ENCODE measurements at regions not wholly inside any gene's neighbourhood (a gene's known extent, or its start where the extent isn't known, plus 50 kb on each side); places are given as distances from the start of the nearest gene placed in this dataset.

GRCh38 chr1:14062669-14063068, 362.7 kb downstream of the PRDM2 start:
- no peak for DNase-seq (ENCODE audit: low read depth, low spot score)
- in situ Hi-C loops (cut with HindIII; ENCODE audit: low pct_unique_long_range_greater_than_20kb, low sequenced_read_pairs): no loop called here

GRCh38 chr1:14064649-14065442, 364.9 kb downstream of the PRDM2 start:
- no peak for DNase-seq (ENCODE audit: low read depth, low spot score)
- in situ Hi-C loops (cut with HindIII; ENCODE audit: low pct_unique_long_range_greater_than_20kb, low sequenced_read_pairs): no loop called here

- in situ Hi-C loops (cut with HindIII; ENCODE audit: low pct_unique_long_range_greater_than_20kb, low sequenced_read_pairs): no loop called here
- DNase-seq (ENCODE audit: low read depth, low spot score): no peak
Measured at GRCh38 chr1:14065486-14065885, 365.5 kb downstream of the PRDM2 start.

- in situ Hi-C loops (cut with HindIII; ENCODE audit: low pct_unique_long_range_greater_than_20kb, low sequenced_read_pairs): no loop called here
- DNase-seq (ENCODE audit: low read depth, low spot score): peak; percentile 98
Measured at GRCh38 chr1:14067036-14067435, 367.0 kb downstream of the PRDM2 start.

- in situ Hi-C loops (cut with HindIII; ENCODE audit: low pct_unique_long_range_greater_than_20kb, low sequenced_read_pairs): no loop called here
- peak; percentile 74 for DNase-seq (ENCODE audit: low read depth, low spot score)
Measured at GRCh38 chr1:14067711-14068110, 367.7 kb downstream of the PRDM2 start.

GRCh38 chr1:14071581-14071980, 371.6 kb downstream of the PRDM2 start:
- in situ Hi-C loops (cut with HindIII; ENCODE audit: low pct_unique_long_range_greater_than_20kb, low sequenced_read_pairs): no loop called here
- no peak for DNase-seq (ENCODE audit: low read depth, low spot score)

- in situ Hi-C loops (cut with HindIII; ENCODE audit: low pct_unique_long_range_greater_than_20kb, low sequenced_read_pairs): no loop called here
- DNase-seq (ENCODE audit: low read depth, low spot score): no peak
Measured at GRCh38 chr1:14080653-14081052, 380.7 kb downstream of the PRDM2 start.

GRCh38 chr1:14082331-14082730, 382.3 kb downstream of the PRDM2 start:
- DNase-seq (ENCODE audit: low read depth, low spot score): no peak
- in situ Hi-C loops (cut with HindIII; ENCODE audit: low pct_unique_long_range_greater_than_20kb, low sequenced_read_pairs): no loop called here

GRCh38 chr1:14083277-14083676, 383.3 kb downstream of the PRDM2 start:
- in situ Hi-C loops (cut with HindIII; ENCODE audit: low pct_unique_long_range_greater_than_20kb, low sequenced_read_pairs): no loop called here
- no peak for DNase-seq (ENCODE audit: low read depth, low spot score)

GRCh38 chr1:14083706-14084105, 383.7 kb downstream of the PRDM2 start:
- in situ Hi-C loops (cut with HindIII; ENCODE audit: low pct_unique_long_range_greater_than_20kb, low sequenced_read_pairs): no loop called here
- DNase-seq (ENCODE audit: low read depth, low spot score): no peak

- no peak for DNase-seq (ENCODE audit: low read depth, low spot score)
- in situ Hi-C loops (cut with HindIII; ENCODE audit: low pct_unique_long_range_greater_than_20kb, low sequenced_read_pairs): no loop called here
Measured at GRCh38 chr1:14090062-14090461, 390.1 kb downstream of the PRDM2 start.

GRCh38 chr1:14090531-14090930, 390.5 kb downstream of the PRDM2 start:
- in situ Hi-C loops (cut with HindIII; ENCODE audit: low pct_unique_long_range_greater_than_20kb, low sequenced_read_pairs): no loop called here
- DNase-seq (ENCODE audit: low read depth, low spot score): peak; percentile 65

GRCh38 chr1:14094611-14095400, 394.8 kb downstream of the PRDM2 start:
- in situ Hi-C loops (cut with HindIII; ENCODE audit: low pct_unique_long_range_greater_than_20kb, low sequenced_read_pairs): no loop called here
- peak; percentile 67 for DNase-seq (ENCODE audit: low read depth, low spot score)

- peak; percentile 28 for DNase-seq (ENCODE audit: low read depth, low spot score)
- in situ Hi-C loops (cut with HindIII; ENCODE audit: low pct_unique_long_range_greater_than_20kb, low sequenced_read_pairs): no loop called here
Measured at GRCh38 chr1:14098294-14098913, 398.4 kb downstream of the PRDM2 start.

- in situ Hi-C loops (cut with HindIII; ENCODE audit: low pct_unique_long_range_greater_than_20kb, low sequenced_read_pairs): no loop called here
- DNase-seq (ENCODE audit: low read depth, low spot score): no peak
Measured at GRCh38 chr1:14100444-14100843, 400.5 kb downstream of the PRDM2 start.

GRCh38 chr1:14100919-14101318, 400.9 kb downstream of the PRDM2 start:
- no peak for DNase-seq (ENCODE audit: low read depth, low spot score)
- in situ Hi-C loops (cut with HindIII; ENCODE audit: low pct_unique_long_range_greater_than_20kb, low sequenced_read_pairs): no loop called here

GRCh38 chr1:14102180-14102579, 402.2 kb downstream of the PRDM2 start:
- in situ Hi-C loops (cut with HindIII; ENCODE audit: low pct_unique_long_range_greater_than_20kb, low sequenced_read_pairs): no loop called here
- no peak for DNase-seq (ENCODE audit: low read depth, low spot score)

- in situ Hi-C loops (cut with HindIII; ENCODE audit: low pct_unique_long_range_greater_than_20kb, low sequenced_read_pairs): no loop called here
Measured at GRCh38 chr1:14103878-14104430, 404.0 kb downstream of the PRDM2 start.

More at GRCh38 chr1:14103878-14104430, 404.0 kb downstream of the PRDM2 start:
- no peak for DNase-seq (ENCODE audit: low read depth, low spot score)
